HEK293 (cell line): ENCODE measurements at regions not wholly inside any gene's neighbourhood (a gene's known extent, or its start where the extent isn't known, plus 50 kb on each side); places are given as distances from the start of the nearest gene placed in this dataset.

ENCODE experiments used
- SETDB1 ChIP-seq: IDR thresholded peaks from one replicate; pipeline ENCODE4 v1.6.1; 2017; ENCODE audit warnings: mild to moderate bottlenecking, low read length, moderate library complexity, mixed read lengths; ENCODE audit not compliant: insufficient read length
- ZBTB48 ChIP-seq: fragments of 450-650 bp; formaldehyde crosslinking; IDR thresholded peaks from 2 replicates; pipeline ENCODE4 v1.5.1; 2016; ENCODE audit warnings: missing biosample characterization, missing genetic modification characterization
- ZNF10 ChIP-seq: fragments of 450-650 bp; formaldehyde crosslinking; IDR thresholded peaks from 2 replicates; pipeline ENCODE4 v1.5.1; 2017; ENCODE audit warnings: missing biosample characterization, missing genetic modification characterization
- ZNF292 ChIP-seq: fragments of 450-650 bp; formaldehyde crosslinking; IDR thresholded peaks from 2 replicates; pipeline ENCODE4 v1.5.1; 2016; ENCODE audit warnings: low read depth, missing biosample characterization, missing genetic modification characterization, borderline replicate concordance
- ZNF571 ChIP-seq: fragments of 450-650 bp; formaldehyde crosslinking; IDR thresholded peaks from 2 replicates; pipeline ENCODE4 v1.5.0; 2017; ENCODE audit warnings: missing biosample characterization, missing genetic modification characterization
- ZNF629 ChIP-seq: fragments of 450-650 bp; formaldehyde crosslinking; IDR thresholded peaks from 2 replicates; pipeline ENCODE4 v1.5.1; 2017; ENCODE audit warnings: missing biosample characterization, missing genetic modification characterization
- ZNF658 ChIP-seq: fragments of 450-650 bp; formaldehyde crosslinking; IDR thresholded peaks from 2 replicates; pipeline ENCODE4; 2016; ENCODE audit warnings: missing biosample characterization, missing genetic modification characterization
- ZNF701 ChIP-seq: fragments of 450-650 bp; formaldehyde crosslinking; IDR thresholded peaks from 2 replicates; pipeline ENCODE4 v1.5.1; 2016; ENCODE audit warnings: missing biosample characterization, missing genetic modification characterization
- ZNF76 ChIP-seq: fragments of 450-650 bp; formaldehyde crosslinking; IDR thresholded peaks from 2 replicates; pipeline ENCODE4; 2016; ENCODE audit warnings: low read depth, missing biosample characterization, missing genetic modification characterization, borderline replicate concordance
- TF ChIP-seq, protein P1 (sequence below): fragments of 450-650 bp; formaldehyde crosslinking; IDR thresholded peaks from 2 replicates; pipeline ENCODE4 v1.5.1; 2016; ENCODE audit warnings: missing biosample characterization, missing genetic modification characterization
- TF ChIP-seq, protein P2 (sequence below): fragments of 450-650 bp; formaldehyde crosslinking; IDR thresholded peaks from 2 replicates; pipeline ENCODE4 v1.5.1; 2016; ENCODE audit warnings: missing biosample characterization, missing genetic modification characterization
- TF ChIP-seq, protein P3 (sequence below): fragments of 450-650 bp; formaldehyde crosslinking; IDR thresholded peaks from 2 replicates; pipeline ENCODE4 v1.5.1; 2016; ENCODE audit warnings: missing biosample characterization, missing genetic modification characterization

DNA sequence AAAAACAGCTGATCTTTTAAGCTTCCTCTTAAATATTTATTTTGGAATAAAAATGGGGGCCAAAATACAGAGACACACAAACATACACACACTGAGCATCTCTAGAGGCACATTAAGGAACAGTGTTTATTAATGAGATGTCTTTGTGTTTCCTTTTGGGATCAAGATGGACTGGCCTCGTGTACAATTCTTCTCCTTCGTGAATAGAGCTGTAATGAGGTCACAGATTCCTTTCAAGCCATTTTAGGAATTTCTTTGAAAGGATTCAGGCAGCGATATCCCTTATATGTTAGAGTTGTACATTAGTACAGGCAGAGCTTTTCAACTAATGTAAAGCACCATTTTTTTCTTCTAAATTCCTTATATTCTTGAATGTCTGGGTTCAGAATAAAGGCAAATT lies 295.7 kb downstream of the CHRM3 start:
- TF ChIP-seq, protein P1, sequence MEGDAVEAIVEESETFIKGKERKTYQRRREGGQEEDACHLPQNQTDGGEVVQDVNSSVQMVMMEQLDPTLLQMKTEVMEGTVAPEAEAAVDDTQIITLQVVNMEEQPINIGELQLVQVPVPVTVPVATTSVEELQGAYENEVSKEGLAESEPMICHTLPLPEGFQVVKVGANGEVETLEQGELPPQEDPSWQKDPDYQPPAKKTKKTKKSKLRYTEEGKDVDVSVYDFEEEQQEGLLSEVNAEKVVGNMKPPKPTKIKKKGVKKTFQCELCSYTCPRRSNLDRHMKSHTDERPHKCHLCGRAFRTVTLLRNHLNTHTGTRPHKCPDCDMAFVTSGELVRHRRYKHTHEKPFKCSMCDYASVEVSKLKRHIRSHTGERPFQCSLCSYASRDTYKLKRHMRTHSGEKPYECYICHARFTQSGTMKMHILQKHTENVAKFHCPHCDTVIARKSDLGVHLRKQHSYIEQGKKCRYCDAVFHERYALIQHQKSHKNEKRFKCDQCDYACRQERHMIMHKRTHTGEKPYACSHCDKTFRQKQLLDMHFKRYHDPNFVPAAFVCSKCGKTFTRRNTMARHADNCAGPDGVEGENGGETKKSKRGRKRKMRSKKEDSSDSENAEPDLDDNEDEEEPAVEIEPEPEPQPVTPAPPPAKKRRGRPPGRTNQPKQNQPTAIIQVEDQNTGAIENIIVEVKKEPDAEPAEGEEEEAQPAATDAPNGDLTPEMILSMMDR (tag by site-specific recombination), result no peak
- TF ChIP-seq ZBTB48 (tag by site-specific recombination) (no peak), ZNF629 (no peak), ZNF571 (tag by site-specific recombination) (no peak), ZNF10 (no peak), ZNF701 (tag by site-specific recombination) (no peak), SETDB1 (no peak), ZNF292 (tag by site-specific recombination) (no peak), ZNF658 (tag by site-specific recombination) (no peak), ZNF76 (no peak)
- TF ChIP-seq, protein P2, sequence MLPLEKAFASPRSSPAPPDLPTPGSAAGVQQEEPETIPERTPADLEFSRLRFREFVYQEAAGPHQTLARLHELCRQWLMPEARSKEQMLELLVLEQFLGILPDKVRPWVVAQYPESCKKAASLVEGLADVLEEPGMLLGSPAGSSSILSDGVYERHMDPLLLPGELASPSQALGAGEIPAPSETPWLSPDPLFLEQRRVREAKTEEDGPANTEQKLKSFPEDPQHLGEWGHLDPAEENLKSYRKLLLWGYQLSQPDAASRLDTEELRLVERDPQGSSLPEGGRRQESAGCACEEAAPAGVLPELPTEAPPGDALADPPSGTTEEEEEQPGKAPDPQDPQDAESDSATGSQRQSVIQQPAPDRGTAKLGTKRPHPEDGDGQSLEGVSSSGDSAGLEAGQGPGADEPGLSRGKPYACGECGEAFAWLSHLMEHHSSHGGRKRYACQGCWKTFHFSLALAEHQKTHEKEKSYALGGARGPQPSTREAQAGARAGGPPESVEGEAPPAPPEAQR (tag by site-specific recombination), result no peak
- TF ChIP-seq, protein P3, sequence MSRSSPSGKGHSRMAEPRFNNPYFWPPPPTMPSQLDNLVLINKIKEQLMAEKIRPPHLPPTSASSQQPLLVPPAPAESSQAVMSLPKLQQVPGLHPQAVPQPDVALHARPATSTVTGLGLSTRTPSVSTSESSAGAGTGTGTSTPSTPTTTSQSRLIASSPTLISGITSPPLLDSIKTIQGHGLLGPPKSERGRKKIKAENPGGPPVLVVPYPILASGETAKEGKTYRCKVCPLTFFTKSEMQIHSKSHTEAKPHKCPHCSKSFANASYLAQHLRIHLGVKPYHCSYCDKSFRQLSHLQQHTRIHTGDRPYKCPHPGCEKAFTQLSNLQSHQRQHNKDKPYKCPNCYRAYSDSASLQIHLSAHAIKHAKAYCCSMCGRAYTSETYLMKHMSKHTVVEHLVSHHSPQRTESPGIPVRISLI (tag by site-specific recombination), result no peak
